ENCODE measurements at regions not wholly inside any gene's neighbourhood (a gene's known extent, or its start where the extent isn't known, plus 50 kb on each side); places are given as distances from the start of the nearest gene placed in this dataset.
"Not testable (repeated sequence)": the region's sequence is repeated elsewhere in the genome, so short reads cannot be mapped to it uniquely, and the experiment has no call there.

- DNase-seq (ENCODE audit: extremely low spot score, insufficient read length, low read depth); FAIRE-seq: not testable (repeated sequence)
Measured at GRCh38 chr12:131564138-131564727, 146.7 kb upstream of the SFSWAP start.

GRCh38 chr12:131564845-131565244 is 146.0 kb upstream of the SFSWAP start:
- FAIRE-seq (no peak), DNase-seq (ENCODE audit: extremely low spot score, insufficient read length, low read depth) (no peak)

GRCh38 chr12:131565267-131566015 is 145.4 kb upstream of the SFSWAP start:
- DNase-seq (ENCODE audit: extremely low spot score, insufficient read length, low read depth) (no peak), FAIRE-seq (no peak)

- DNase-seq (ENCODE audit: extremely low spot score, insufficient read length, low read depth) (no peak), FAIRE-seq (no peak)
Measured at GRCh38 chr12:131568336-131568735, 142.6 kb upstream of the SFSWAP start.

- FAIRE-seq (no peak), DNase-seq (ENCODE audit: extremely low spot score, insufficient read length, low read depth) (no peak)
Measured at GRCh38 chr12:131570596-131570995, 140.3 kb upstream of the SFSWAP start.

- no peak for DNase-seq (ENCODE audit: extremely low spot score, insufficient read length, low read depth)
- no peak for FAIRE-seq
Measured at GRCh38 chr12:131571827-131572226, 139.1 kb upstream of the SFSWAP start.

- no peak for DNase-seq (ENCODE audit: extremely low spot score, insufficient read length, low read depth)
- FAIRE-seq: no peak
Measured at GRCh38 chr12:131572626-131573025, 138.3 kb upstream of the SFSWAP start.

GRCh38 chr12:131573631-131574394 is 137.1 kb upstream of the SFSWAP start:
- DNase-seq (ENCODE audit: extremely low spot score, insufficient read length, low read depth) (no peak), FAIRE-seq (no peak)

- no peak for DNase-seq (ENCODE audit: extremely low spot score, insufficient read length, low read depth)
- FAIRE-seq: no peak
Measured at GRCh38 chr12:131574395-131574771, 136.5 kb upstream of the SFSWAP start.

- no peak for DNase-seq (ENCODE audit: extremely low spot score, insufficient read length, low read depth)
- no peak for FAIRE-seq
Measured at GRCh38 chr12:131575371-131575770, 135.5 kb upstream of the SFSWAP start.

- not testable (repeated sequence) for DNase-seq (ENCODE audit: extremely low spot score, insufficient read length, low read depth); FAIRE-seq
Measured at GRCh38 chr12:131576734-131577133, 134.2 kb upstream of the SFSWAP start.

- no peak for FAIRE-seq
- DNase-seq (ENCODE audit: extremely low spot score, insufficient read length, low read depth): no peak
Measured at GRCh38 chr12:131577766-131578165, 133.1 kb upstream of the SFSWAP start.

GRCh38 chr12:131578828-131579470 is 131.9 kb upstream of the SFSWAP start:
- FAIRE-seq (no peak), DNase-seq (ENCODE audit: extremely low spot score, insufficient read length, low read depth) (no peak)

- no peak for DNase-seq (ENCODE audit: extremely low spot score, insufficient read length, low read depth)
- no peak for FAIRE-seq
Measured at GRCh38 chr12:131583090-131583712, 127.7 kb upstream of the SFSWAP start.

- DNase-seq (ENCODE audit: extremely low spot score, insufficient read length, low read depth): no peak
- no peak for FAIRE-seq
Measured at GRCh38 chr12:131586269-131586668, 124.6 kb upstream of the SFSWAP start.

- DNase-seq (ENCODE audit: extremely low spot score, insufficient read length, low read depth) (no peak), FAIRE-seq (no peak)
Measured at GRCh38 chr12:131586761-131587160, 124.1 kb upstream of the SFSWAP start.

GRCh38 chr12:131587565-131587964 is 123.3 kb upstream of the SFSWAP start:
- DNase-seq (ENCODE audit: extremely low spot score, insufficient read length, low read depth) (no peak), FAIRE-seq (no peak)

- DNase-seq (ENCODE audit: extremely low spot score, insufficient read length, low read depth): no peak
- FAIRE-seq: no peak
Measured at GRCh38 chr12:131589221-131589897, 121.5 kb upstream of the SFSWAP start.

GRCh38 chr12:131589966-131590365 is 120.9 kb upstream of the SFSWAP start:
- no peak for FAIRE-seq

GRCh38 chr12:131591136-131591535 is 119.8 kb upstream of the SFSWAP start:
- DNase-seq (ENCODE audit: extremely low spot score, insufficient read length, low read depth) (no peak), FAIRE-seq (no peak)

More at GRCh38 chr12:131589966-131590365, 120.9 kb upstream of the SFSWAP start:
- DNase-seq (ENCODE audit: extremely low spot score, insufficient read length, low read depth): no peak

All from GM18507 (cell line).